ENCODE measurements at regions not wholly inside any gene's neighbourhood (a gene's known extent, or its start where the extent isn't known, plus 50 kb on each side); places are given as distances from the start of the nearest gene placed in this dataset.

- BruUV-seq (replicated peaks), result no TSS peak
- ChIA-PET POLR2A (no interaction called here), CTCF (ENCODE audit: low intra/inter-chr PET ratio, low total read pairs) (no interaction called here)
- TF ChIP-seq SRY (CRISPR knock-in tag; IDR thresholded peaks at IDR 0.05) (no peak), ZBTB14 (CRISPR knock-in tag; IDR thresholded peaks at IDR 0.05) (no peak), MAFG (CRISPR knock-in tag; IDR thresholded peaks at IDR 0.05) (no peak), THAP7 (CRISPR knock-in tag; IDR thresholded peaks at IDR 0.05) (no peak), MAFK (conservative IDR thresholded peaks at IDR 0.05 in 1 of 2, IDR thresholded peaks at IDR 0.05 in 1 of 2; ENCODE audit: low read length in 2 of 2) (peak; percentile 51 to 57; a peak in 3 of 4 replicates)
- intact Hi-C loops (cut with micrococcal nuclease; ENCODE audit: unreplicated experiment) (no loop called here), in situ Hi-C loops (cut with HindIII; ENCODE audit: extremely low pct_ligation_motif_present, low pct_unique_long_range_greater_than_20kb) (no loop called here)
- H3K27me3 ChIP-seq (ENCODE audit: control insufficient read depth in 1 of 2, insufficient read depth in 2 of 2, low read length in 2 of 2), result peaks cover 0 to 15% of the 10 kb centered on the region in 2 experiments; a peak in 2 of 5 replicates
- H3K4me1 ChIP-seq (ENCODE audit: insufficient read depth, low read length), result no peaks in the 10 kb centered on the region
- H3K27ac ChIP-seq (ENCODE audit: extremely low read length, insufficient read depth, low read length), result no peak overlapping the region
- no peaks in the 10 kb centered on the region for H4K20me1 ChIP-seq (ENCODE audit: insufficient read depth, low read length)
- no peak for FAIRE-seq
- H3K36me3 ChIP-seq (replicated peaks in 1 of 2; ENCODE audit: control insufficient read depth in 1 of 2, insufficient read depth in 2 of 2, low read length in 2 of 2), result no peaks in the 10 kb centered on the region
- H3K79me2 ChIP-seq (ENCODE audit: insufficient read depth, low read length), result no peaks in the 10 kb centered on the region
- no peak for DNase-seq (ENCODE audit: low spot score)
- no peak overlapping the region for H3K4me3 ChIP-seq (replicated peaks in 1 of 3; ENCODE audit: insufficient read depth in 1 of 3, low read depth in 2 of 3, low read length in 3 of 3)
- H3K9me3 ChIP-seq (ENCODE audit: low read length), result no peaks in the 10 kb centered on the region
- no peak overlapping the region for H3K9ac ChIP-seq (ENCODE audit: insufficient read depth, low read depth, low read length)
- WGBS (ENCODE audit: low lambda C conversion rate), result 18% methylated on average over 6 of the region's 6 CpGs
- no peak overlapping the region for H2AFZ ChIP-seq (ENCODE audit: low read length)
- ATAC-seq, result no peak
- H3K4me2 ChIP-seq (ENCODE audit: low read depth, low read length), result no peak overlapping the region
Measured at GRCh38 chr6:25038999-25039398, 103.2 kb upstream of the RIPOR2 start.

GRCh38 chr6:25041485-25042035, 105.8 kb upstream of the RIPOR2 start:
- H3K4me1 ChIP-seq (ENCODE audit: insufficient read depth, low read length), result no peaks in the 10 kb centered on the region
- TF ChIP-seq RCOR2 (CRISPR knock-in tag; IDR thresholded peaks at IDR 0.05) (no peak), NFE2 (CRISPR knock-in tag; IDR thresholded peaks at IDR 0.05) (no peak), RFX1 (IDR thresholded peaks at IDR 0.05) (no peak), JUN (CRISPR knock-in tag; IDR thresholded peaks at IDR 0.05) (no peak), ZEB1 (IDR thresholded peaks at IDR 0.05; ENCODE audit: insufficient replicate concordance, low read depth) (no peak), ZNF331 (CRISPR knock-in tag; IDR thresholded peaks at IDR 0.05) (no peak), ZNF44 (CRISPR knock-in tag; IDR thresholded peaks at IDR 0.05) (no peak), SPEN (CRISPR knock-in tag; IDR thresholded peaks at IDR 0.05; ENCODE audit: low read depth) (no peak)
- ATAC-seq (no peak), DNase-seq (ENCODE audit: low spot score) (no peak), FAIRE-seq (no peak)
- no peak overlapping the region for H3K27ac ChIP-seq (ENCODE audit: extremely low read length, insufficient read depth, low read length)
- no peak overlapping the region for H2AFZ ChIP-seq (ENCODE audit: low read length)
- no TSS peak for BruUV-seq (replicated peaks)
- no peak overlapping the region for H3K9ac ChIP-seq (ENCODE audit: insufficient read depth, low read depth, low read length)
- no peaks in the 10 kb centered on the region for H3K9me3 ChIP-seq (ENCODE audit: low read length)
- no peaks in the 10 kb centered on the region for H3K36me3 ChIP-seq (replicated peaks in 1 of 2; ENCODE audit: control insufficient read depth in 1 of 2, insufficient read depth in 2 of 2, low read length in 2 of 2)
- peaks cover 0 to 3% of the 10 kb centered on the region in 2 experiments; a peak in 1 of 5 replicates for H3K27me3 ChIP-seq (ENCODE audit: control insufficient read depth in 1 of 2, insufficient read depth in 2 of 2, low read length in 2 of 2)
- 70% methylated on average over 12 of the region's 12 CpGs for WGBS (ENCODE audit: low lambda C conversion rate)
- H4K20me1 ChIP-seq (ENCODE audit: insufficient read depth, low read length), result no peaks in the 10 kb centered on the region
- POLR2A ChIA-PET, result no interaction called here
- in situ Hi-C loops (cut with HindIII; ENCODE audit: extremely low pct_ligation_motif_present, low pct_unique_long_range_greater_than_20kb) (no loop called here), intact Hi-C loops (cut with micrococcal nuclease; ENCODE audit: unreplicated experiment) (no loop called here)
- H3K79me2 ChIP-seq (ENCODE audit: insufficient read depth, low read length), result no peaks in the 10 kb centered on the region
- no peak overlapping the region for H3K4me2 ChIP-seq (ENCODE audit: low read depth, low read length)
- CTCF ChIA-PET (ENCODE audit: low intra/inter-chr PET ratio, low total read pairs), result no interaction called here
- H3K4me3 ChIP-seq (replicated peaks in 1 of 3; ENCODE audit: insufficient read depth in 1 of 3, low read depth in 2 of 3, low read length in 3 of 3), result no peak overlapping the region
